ENCODE measurements at regions not wholly inside any gene's neighbourhood (a gene's known extent, or its start where the extent isn't known, plus 50 kb on each side); places are given as distances from the start of the nearest gene placed in this dataset.
A peak's percentile ranks its signal among the peaks of the same experiment; 100 is the strongest.

DNA sequence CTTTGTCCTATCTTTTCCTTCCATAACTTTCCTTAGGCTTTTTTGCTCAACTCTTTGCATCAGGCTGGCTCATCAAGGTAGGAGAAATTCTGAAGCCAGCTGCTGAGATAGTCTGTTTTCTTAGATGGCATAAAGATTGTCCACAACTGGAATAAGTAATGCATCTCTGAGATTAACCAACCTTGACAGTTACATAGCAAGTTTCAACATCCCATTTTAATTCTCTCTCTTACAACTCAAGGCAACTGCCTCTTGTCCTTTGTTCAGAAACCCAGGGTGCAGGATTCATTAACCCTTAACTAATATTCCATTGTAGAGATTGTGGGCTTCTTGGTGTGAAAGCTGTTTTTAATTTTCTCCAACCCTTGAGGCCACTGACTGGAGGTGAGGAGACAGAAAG, 239.2 kb downstream of the LACC1 start (continued):
- no peak for TF ChIP-seq JUNB (IDR thresholded peaks at IDR 0.05; ENCODE audit: unreplicated experiment)
- TF ChIP-seq, protein P1, sequence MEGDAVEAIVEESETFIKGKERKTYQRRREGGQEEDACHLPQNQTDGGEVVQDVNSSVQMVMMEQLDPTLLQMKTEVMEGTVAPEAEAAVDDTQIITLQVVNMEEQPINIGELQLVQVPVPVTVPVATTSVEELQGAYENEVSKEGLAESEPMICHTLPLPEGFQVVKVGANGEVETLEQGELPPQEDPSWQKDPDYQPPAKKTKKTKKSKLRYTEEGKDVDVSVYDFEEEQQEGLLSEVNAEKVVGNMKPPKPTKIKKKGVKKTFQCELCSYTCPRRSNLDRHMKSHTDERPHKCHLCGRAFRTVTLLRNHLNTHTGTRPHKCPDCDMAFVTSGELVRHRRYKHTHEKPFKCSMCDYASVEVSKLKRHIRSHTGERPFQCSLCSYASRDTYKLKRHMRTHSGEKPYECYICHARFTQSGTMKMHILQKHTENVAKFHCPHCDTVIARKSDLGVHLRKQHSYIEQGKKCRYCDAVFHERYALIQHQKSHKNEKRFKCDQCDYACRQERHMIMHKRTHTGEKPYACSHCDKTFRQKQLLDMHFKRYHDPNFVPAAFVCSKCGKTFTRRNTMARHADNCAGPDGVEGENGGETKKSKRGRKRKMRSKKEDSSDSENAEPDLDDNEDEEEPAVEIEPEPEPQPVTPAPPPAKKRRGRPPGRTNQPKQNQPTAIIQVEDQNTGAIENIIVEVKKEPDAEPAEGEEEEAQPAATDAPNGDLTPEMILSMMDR (conservative IDR thresholded peaks at IDR 0.05; ENCODE audit: low read depth in 2 of 2) = no peak
- TF ChIP-seq, protein P2, sequence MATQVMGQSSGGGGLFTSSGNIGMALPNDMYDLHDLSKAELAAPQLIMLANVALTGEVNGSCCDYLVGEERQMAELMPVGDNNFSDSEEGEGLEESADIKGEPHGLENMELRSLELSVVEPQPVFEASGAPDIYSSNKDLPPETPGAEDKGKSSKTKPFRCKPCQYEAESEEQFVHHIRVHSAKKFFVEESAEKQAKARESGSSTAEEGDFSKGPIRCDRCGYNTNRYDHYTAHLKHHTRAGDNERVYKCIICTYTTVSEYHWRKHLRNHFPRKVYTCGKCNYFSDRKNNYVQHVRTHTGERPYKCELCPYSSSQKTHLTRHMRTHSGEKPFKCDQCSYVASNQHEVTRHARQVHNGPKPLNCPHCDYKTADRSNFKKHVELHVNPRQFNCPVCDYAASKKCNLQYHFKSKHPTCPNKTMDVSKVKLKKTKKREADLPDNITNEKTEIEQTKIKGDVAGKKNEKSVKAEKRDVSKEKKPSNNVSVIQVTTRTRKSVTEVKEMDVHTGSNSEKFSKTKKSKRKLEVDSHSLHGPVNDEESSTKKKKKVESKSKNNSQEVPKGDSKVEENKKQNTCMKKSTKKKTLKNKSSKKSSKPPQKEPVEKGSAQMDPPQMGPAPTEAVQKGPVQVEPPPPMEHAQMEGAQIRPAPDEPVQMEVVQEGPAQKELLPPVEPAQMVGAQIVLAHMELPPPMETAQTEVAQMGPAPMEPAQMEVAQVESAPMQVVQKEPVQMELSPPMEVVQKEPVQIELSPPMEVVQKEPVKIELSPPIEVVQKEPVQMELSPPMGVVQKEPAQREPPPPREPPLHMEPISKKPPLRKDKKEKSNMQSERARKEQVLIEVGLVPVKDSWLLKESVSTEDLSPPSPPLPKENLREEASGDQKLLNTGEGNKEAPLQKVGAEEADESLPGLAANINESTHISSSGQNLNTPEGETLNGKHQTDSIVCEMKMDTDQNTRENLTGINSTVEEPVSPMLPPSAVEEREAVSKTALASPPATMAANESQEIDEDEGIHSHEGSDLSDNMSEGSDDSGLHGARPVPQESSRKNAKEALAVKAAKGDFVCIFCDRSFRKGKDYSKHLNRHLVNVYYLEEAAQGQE (IDR thresholded peaks at IDR 0.05; ENCODE audit: unreplicated experiment) = no peak
- TF ChIP-seq STAT1 (IDR thresholded peaks at IDR 0.05; ENCODE audit: unreplicated experiment) = no peak
- TF ChIP-seq EZH2phosphoT487 (IDR thresholded peaks at IDR 0.05; ENCODE audit: unreplicated experiment) = no peak
- TF ChIP-seq, protein P3, sequence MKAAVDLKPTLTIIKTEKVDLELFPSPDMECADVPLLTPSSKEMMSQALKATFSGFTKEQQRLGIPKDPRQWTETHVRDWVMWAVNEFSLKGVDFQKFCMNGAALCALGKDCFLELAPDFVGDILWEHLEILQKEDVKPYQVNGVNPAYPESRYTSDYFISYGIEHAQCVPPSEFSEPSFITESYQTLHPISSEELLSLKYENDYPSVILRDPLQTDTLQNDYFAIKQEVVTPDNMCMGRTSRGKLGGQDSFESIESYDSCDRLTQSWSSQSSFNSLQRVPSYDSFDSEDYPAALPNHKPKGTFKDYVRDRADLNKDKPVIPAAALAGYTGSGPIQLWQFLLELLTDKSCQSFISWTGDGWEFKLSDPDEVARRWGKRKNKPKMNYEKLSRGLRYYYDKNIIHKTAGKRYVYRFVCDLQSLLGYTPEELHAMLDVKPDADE (IDR thresholded peaks at IDR 0.05) = no peak
- TF ChIP-seq ZNF331 (CRISPR knock-in tag; IDR thresholded peaks at IDR 0.05; ENCODE audit: low read depth) = no peak
- no peak for TF ChIP-seq CREB1 (CRISPR knock-in tag; IDR thresholded peaks at IDR 0.05; ENCODE audit: low read depth)
- TF ChIP-seq NANOG (IDR thresholded peaks at IDR 0.05; ENCODE audit: borderline replicate concordance) = no peak

DNA sequence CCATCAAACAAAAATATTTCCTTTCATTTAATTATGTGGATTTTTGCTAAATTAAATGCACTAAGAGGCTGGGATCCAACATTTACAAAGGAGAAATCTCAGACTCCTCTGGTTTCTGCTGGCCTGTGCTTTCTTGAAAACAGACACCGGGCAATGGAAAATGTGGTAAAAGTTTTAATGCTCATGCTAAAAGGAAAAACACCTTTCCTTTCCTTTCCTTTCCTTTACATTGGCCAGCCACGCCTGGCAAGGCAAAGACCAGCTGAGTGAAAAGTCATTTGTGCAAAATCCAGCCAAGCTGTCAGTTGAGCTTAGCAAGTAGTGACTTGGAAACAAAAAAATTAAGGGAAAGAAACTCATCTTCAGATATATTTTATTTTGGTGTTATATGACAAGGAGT, 240.3 kb downstream of the LACC1 start:
- Histone ChIP-seq H3K4me2 (no peak overlapping the region), H2AFZ (peak overlapping the region; percentile 54; the same call in 1 of the 2 replicates), H3K9me2 (ENCODE audit: insufficient read depth) (0 out of 2 replicates have a peak, but pooled peaks cover 8% of the 10 kb centered on the region), H3K36me3 (ENCODE audit: insufficient read depth) (peaks cover 5% of the 10 kb centered on the region), H3K79me2 (replicated peaks; ENCODE audit: insufficient read depth) (no peaks in the 10 kb centered on the region), H3K4me1 (ENCODE audit: insufficient read depth) (peaks cover 15% of the 10 kb centered on the region), H4K20me1 (replicated peaks; ENCODE audit: insufficient read depth) (no peaks in the 10 kb centered on the region), H3K27me3 (ENCODE audit: insufficient read depth) (no peaks in the 10 kb centered on the region), H3K27ac (ENCODE audit: low read depth) (no peak overlapping the region), H3K4me3 (no peak overlapping the region), H3F3A (replicated peaks; ENCODE audit: low read depth) (no peaks in the 10 kb centered on the region)
- H3K9me3 Mint-ChIP-seq = peaks cover 12% of the 10 kb centered on the region; the same call in 1 of the 3 replicates
- no peak for TF ChIP-seq JUNB (IDR thresholded peaks at IDR 0.05; ENCODE audit: unreplicated experiment)
- TF ChIP-seq, protein P3 (IDR thresholded peaks at IDR 0.05) = no peak
- no peak overlapping the region for H3K27ac Mint-ChIP-seq
- no peak for ATAC-seq
- H3K27me3 Mint-ChIP-seq (ENCODE audit: insufficient read depth, low read depth, poor library complexity) = peaks cover 2% of the 10 kb centered on the region
- no peak overlapping the region for H3K4me3 Mint-ChIP-seq
- H3K36me3 Mint-ChIP-seq (ENCODE audit: low read depth) = peaks cover 4% of the 10 kb centered on the region
- peaks cover 35% of the 10 kb centered on the region for H3K4me1 Mint-ChIP-seq
- DNase-seq (ENCODE audit: low spot score) = no peak
